Sigmoid colon (tissue), 6 donors: ENCODE measurements at regions not wholly inside any gene's neighbourhood (a gene's known extent, or its start where the extent isn't known, plus 50 kb on each side); places are given as distances from the start of the nearest gene placed in this dataset.

Source experiments
- DNase-seq: peaks from one replicate; pipeline ENCODE4 v3.0.0-alpha.2; 2019
- H3K27ac ChIP-seq, 4 donors: fragments of 200-600 bp; sonication (generic); one replicate each; pipeline ENCODE4 v1.5.1; 2016 to 2019; ENCODE audit warnings: mild to moderate bottlenecking in 1 of 4
- H3K27me3 ChIP-seq, 3 donors: fragments of 200-600 bp; sonication (generic); one replicate each; pipeline ENCODE4 v1.5.1; 2019; ENCODE audit warnings: mild to moderate bottlenecking in 1 of 3
- H3K36me3 ChIP-seq, 4 donors: fragments of 200-600 bp; sonication (generic); one replicate each; pipeline ENCODE4 v1.5.1; 2016 to 2019
- H3K4me1 ChIP-seq, 4 donors: fragments of 200-600 bp; sonication (generic); one replicate each; pipeline ENCODE4 v1.5.1; 2017 to 2019
- H3K4me3 ChIP-seq, 4 donors: fragments of 200-600 bp; sonication (generic); one replicate each; pipeline ENCODE4 v1.5.1; 2017 to 2019; ENCODE audit warnings: mild to moderate bottlenecking in 2 of 4, moderate library complexity in 1 of 4
- H3K9me3 ChIP-seq, 4 donors: fragments of 200-600 bp in 3 of 4; sonication (generic) in 3 of 4; one replicate each; pipeline versions ENCODE4 v1.5.1 to v1.6.1; 2013 to 2019
- CTCF ChIP-seq, 4 experiments: fragments of 450-650 bp in 3 of 4; fragments of 200-600 bp in 1 of 4; IDR thresholded peaks; one replicate each; pipeline ENCODE4 v1.5.1; 2016 to 2019; ENCODE audit warnings: antibody characterized with exemption in 4 of 4, mild to moderate bottlenecking in 3 of 4, moderate library complexity in 2 of 4
- EP300 ChIP-seq, 4 donors: sonication (generic); formaldehyde crosslinking; IDR thresholded peaks; one replicate each; pipeline ENCODE4 v1.6.1; 2017; ENCODE audit warnings: antibody characterized with exemption in 4 of 4
- POLR2A ChIP-seq, 2 donors: fragments of 450-650 bp; IDR thresholded peaks; one replicate each; pipeline ENCODE4 v1.6.1; 2016; ENCODE audit warnings: antibody characterized with exemption in 2 of 2, mild to moderate bottlenecking in 2 of 2, moderate library complexity in 2 of 2
- POLR2AphosphoS5 ChIP-seq, 4 donors: sonication (generic); formaldehyde crosslinking; IDR thresholded peaks; one replicate each; pipeline ENCODE4 v1.6.1; 2017; ENCODE audit warnings: antibody characterized with exemption in 4 of 4
- WGBS, 2 donors: extraction: QIAGEN DNeasy Blood & Tissue Kit; methylation state at CpG; one replicate each; pipeline ENCODE4 v1.1.7; 2013; 5-methylcytosine and 5-hydroxymethylcytosine counted together
- intact Hi-C: fragments of 100-400 bp; cut with DNase I; formaldehyde crosslinking; loops from one replicate; pipeline ENCODE4 v1.15.1; 2023
- donor health status: healthy with polysubstance abuse.
- donor health status: healthy.

DNA sequence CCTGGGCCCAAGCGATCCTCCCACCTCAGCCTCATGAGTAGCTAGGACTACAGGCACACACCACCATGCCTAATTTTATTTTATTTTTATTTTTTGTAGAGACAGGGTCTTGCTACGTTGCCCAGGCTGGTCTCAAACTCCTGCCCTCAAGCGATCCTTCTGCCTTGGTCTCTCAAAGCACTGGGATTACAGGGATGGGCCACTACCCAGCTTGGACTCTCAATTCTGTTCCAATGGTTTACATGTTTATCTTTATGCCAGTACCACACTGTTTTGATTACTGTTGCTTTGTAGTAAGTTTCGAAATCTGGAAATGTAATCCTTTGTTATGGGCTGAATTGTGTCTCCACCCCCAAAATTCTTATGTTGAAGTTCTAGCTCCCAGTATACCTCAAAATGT, 88.4 kb upstream of the TARDBP start:
- no peak overlapping the region for H3K4me3 ChIP-seq
- no peak for TF ChIP-seq POLR2AphosphoS5 (IDR thresholded peaks at IDR 0.05)
- TF ChIP-seq EP300 (IDR thresholded peaks at IDR 0.05) = no peak
- no peaks in the 10 kb centered on the region for H3K36me3 ChIP-seq
- intact Hi-C loops = no loop called here
- DNase-seq = no peak
- peaks cover 0 to 8% (median 0%) of the 10 kb centered on the region in 3 donors for H3K27me3 ChIP-seq
- peaks cover 0 to 5% (median 5%) of the 10 kb centered on the region in 4 donors for H3K9me3 ChIP-seq
- H3K27ac ChIP-seq = no peak overlapping the region
- no peaks in the 10 kb centered on the region for H3K4me1 ChIP-seq
- WGBS, 2 donors = 94 to 95% methylated on average over 4 of the region's 4 CpGs

GRCh38 chr1:10928654-10929053, 83.8 kb upstream of the TARDBP start:
- Histone ChIP-seq H3K9me3 (peaks cover 0 to 6% (median 5%) of the 10 kb centered on the region in 4 donors), H3K4me3 (no peak overlapping the region), H3K27me3 (no peaks in the 10 kb centered on the region), H3K36me3 (no peaks in the 10 kb centered on the region), H3K4me1 (no peaks in the 10 kb centered on the region), H3K27ac (no peak overlapping the region)
- no peak for DNase-seq
- TF ChIP-seq CTCF (IDR thresholded peaks at IDR 0.05) (no peak), POLR2AphosphoS5 (IDR thresholded peaks at IDR 0.05) (no peak), EP300 (IDR thresholded peaks at IDR 0.05) (no peak), POLR2A (IDR thresholded peaks at IDR 0.05) (no peak)
- intact Hi-C loops = no loop called here
- 82 to 88% methylated on average over 4 of the region's 4 CpGs for WGBS, 2 donors

- intact Hi-C loops = no loop called here
- Histone ChIP-seq H3K4me3 (no peak overlapping the region), H3K36me3 (no peaks in the 10 kb centered on the region), H3K27me3 (no peaks in the 10 kb centered on the region), H3K9me3 (peaks cover 0 to 6% (median 5%) of the 10 kb centered on the region in 4 donors), H3K4me1 (no peaks in the 10 kb centered on the region), H3K27ac (no peak overlapping the region)
- WGBS, 2 donors = 62 to 85% methylated on average over 6 of the region's 6 CpGs
- DNase-seq = no peak
- TF ChIP-seq CTCF (IDR thresholded peaks at IDR 0.05) (no peak), POLR2A (IDR thresholded peaks at IDR 0.05) (no peak), EP300 (IDR thresholded peaks at IDR 0.05) (no peak), POLR2AphosphoS5 (IDR thresholded peaks at IDR 0.05) (no peak)
These were observed 80.4 kb upstream of the TARDBP start for GRCh38 chr1:10932088-10932487.

GRCh38 chr1:10934150-10934818, 78.2 kb upstream of the TARDBP start:
- H3K36me3 ChIP-seq = no peaks in the 10 kb centered on the region
- no peak for TF ChIP-seq POLR2AphosphoS5 (IDR thresholded peaks at IDR 0.05)
- no peak for TF ChIP-seq EP300 (IDR thresholded peaks at IDR 0.05)
- TF ChIP-seq POLR2A (IDR thresholded peaks at IDR 0.05) = no peak
- TF ChIP-seq CTCF (IDR thresholded peaks at IDR 0.05) = no peak
- no peak overlapping the region for H3K4me3 ChIP-seq
- no peaks in the 10 kb centered on the region for H3K27me3 ChIP-seq
- intact Hi-C loops = no loop called here
- H3K9me3 ChIP-seq = no peaks in the 10 kb centered on the region
- WGBS, 2 donors = 36 to 63% methylated on average over 12 of the region's 12 CpGs
- H3K4me1 ChIP-seq = no peaks in the 10 kb centered on the region
- no peak overlapping the region for H3K27ac ChIP-seq
- no peak for DNase-seq

- no peak for DNase-seq
- no peaks in the 10 kb centered on the region for H3K27me3 ChIP-seq
- no peak overlapping the region for H3K27ac ChIP-seq
- H3K36me3 ChIP-seq = no peaks in the 10 kb centered on the region
- intact Hi-C loops = no loop called here
- no peak overlapping the region for H3K4me3 ChIP-seq
- TF ChIP-seq CTCF (IDR thresholded peaks at IDR 0.05) = no peak
- TF ChIP-seq POLR2A (IDR thresholded peaks at IDR 0.05) = no peak
- no peak for TF ChIP-seq POLR2AphosphoS5 (IDR thresholded peaks at IDR 0.05)
- TF ChIP-seq EP300 (IDR thresholded peaks at IDR 0.05) = no peak
- H3K4me1 ChIP-seq = peaks cover 0 to 6% (median 3%) of the 10 kb centered on the region in 4 donors
- WGBS, 2 donors = 12 to 70% methylated on average over 8 of the region's 8 CpGs
- no peaks in the 10 kb centered on the region for H3K9me3 ChIP-seq
These were observed 77.2 kb upstream of the TARDBP start for GRCh38 chr1:10935246-10935645.
